Kidney capillary endothelial cell (primary cell): ENCODE measurements at regions not wholly inside any gene's neighbourhood (a gene's known extent, or its start where the extent isn't known, plus 50 kb on each side); places are given as distances from the start of the nearest gene placed in this dataset.

Source experiments
- DNase-seq: peaks from one replicate; pipeline ENCODE4 v3.0.0-alpha.2; 2018; ENCODE audit warnings: low spot score

GRCh38 chr18:67652288-67652687, 135.8 kb upstream of the DSEL start:
- DNase-seq: no peak

- DNase-seq: no peak
Measured at GRCh38 chr18:67651438-67651837, 134.9 kb upstream of the DSEL start.

DNA sequence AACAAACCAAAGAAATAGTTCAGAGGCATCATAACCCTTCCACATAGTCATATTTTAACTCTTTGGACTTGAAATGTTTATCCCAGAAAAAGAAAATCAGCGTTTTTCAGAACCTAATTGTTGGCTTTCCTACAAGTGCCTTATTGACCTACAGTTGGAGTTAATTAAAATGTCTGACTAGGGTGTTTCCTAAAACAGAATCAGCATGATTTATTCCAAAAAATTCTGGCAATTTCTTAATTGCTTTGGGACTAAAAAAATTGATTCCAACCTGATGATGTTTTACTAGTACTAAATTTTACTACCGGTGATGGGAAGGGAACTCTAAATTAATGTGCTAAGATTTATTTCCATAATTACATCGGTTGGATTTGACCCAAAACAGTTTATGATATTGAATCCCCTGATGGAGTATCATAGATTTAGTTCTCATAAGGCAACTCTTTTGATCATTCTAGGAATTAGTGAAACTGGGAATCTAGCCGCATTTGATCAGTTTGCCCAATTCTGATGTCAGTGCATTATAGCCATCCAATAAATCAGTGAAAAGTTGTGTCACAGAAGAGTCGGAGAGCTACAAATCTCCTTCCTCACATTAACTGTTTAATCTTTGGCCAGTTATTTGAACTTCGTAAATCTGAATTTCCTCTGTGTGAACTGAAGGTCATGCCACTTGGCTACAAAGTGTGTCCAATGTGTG, 134.3 kb upstream of the DSEL start:
- DNase-seq: no peak

GRCh38 chr18:67646890-67647289, 130.4 kb upstream of the DSEL start:
- DNase-seq: no peak

DNA sequence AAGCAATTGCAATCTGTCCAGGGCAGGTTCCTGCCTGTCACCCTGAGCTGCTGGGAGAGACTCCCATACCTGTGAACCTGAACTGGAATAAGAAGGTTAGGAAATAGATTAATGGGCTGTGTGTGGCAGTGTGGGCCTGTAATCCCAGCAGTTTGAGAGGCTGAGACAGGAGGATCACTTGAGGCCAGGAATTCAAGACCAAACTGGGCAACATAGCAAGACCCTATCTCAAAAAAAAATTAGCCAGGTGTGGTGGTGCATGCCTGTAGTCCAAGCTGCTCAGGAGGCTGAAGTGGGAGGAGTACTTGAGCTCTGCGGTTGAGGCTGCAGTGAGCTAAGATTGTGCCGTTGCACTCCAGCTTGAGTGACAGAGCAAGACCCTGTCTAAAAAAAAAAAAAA, 127.7 kb upstream of the DSEL start:
- no peak for DNase-seq

DNA sequence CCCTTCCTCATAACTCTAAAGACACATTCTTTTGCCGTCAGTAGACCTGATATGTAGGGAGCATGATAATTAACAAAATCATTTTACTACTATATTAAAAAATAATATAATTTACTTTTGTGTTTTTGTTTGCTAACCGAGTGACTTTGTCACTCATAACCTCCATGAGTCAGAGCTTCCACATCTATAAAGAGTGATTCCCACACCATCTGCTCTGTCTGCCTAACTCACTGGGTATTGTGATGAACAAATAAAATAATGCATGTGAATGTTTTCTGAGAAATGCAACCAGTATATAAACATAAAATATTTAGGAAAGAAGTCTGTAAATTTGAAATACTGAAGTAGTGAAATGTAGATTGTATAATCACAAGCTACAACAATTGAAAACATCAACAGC, 123.4 kb upstream of the DSEL start:
- no peak for DNase-seq

DNA sequence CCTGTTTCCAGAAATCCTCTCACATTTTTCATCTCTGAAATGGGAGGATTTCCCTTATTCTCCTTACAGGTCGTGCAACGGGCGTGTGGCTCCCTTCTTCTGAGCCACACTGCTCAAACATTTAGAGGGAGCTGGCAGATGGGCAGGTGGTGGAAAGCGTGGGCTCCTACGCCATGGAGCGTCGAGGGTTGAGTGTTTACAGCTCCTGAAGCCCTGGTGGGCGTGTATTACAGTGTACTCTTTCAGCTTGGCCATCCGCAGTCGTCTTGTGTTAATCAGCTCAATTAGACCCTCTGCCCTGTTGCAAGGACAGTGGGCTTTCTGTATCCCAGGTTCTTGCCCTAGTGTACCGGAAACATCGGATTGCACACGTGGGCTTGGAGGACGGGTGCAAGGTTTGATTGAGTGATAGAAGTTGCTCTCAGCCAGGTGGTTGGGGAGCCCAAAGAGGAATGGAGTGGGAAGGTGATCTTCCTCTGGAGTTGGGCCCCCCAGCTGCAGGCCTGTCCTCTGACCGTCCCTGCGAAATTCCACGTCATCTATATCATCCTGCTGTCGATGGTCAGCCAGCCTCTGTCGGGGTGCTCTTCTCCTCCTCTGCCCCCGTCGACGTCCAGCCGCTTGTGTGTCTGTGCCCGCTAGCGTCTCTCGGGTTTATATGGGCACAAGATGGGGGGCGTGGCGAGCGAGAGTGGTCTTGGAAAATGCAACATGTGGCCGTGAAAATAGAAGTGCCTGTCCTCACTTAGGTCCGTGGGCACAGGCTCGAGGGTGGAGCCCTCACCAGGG, 120.3 kb upstream of the DSEL start:
- DNase-seq: no peak

- DNase-seq: no peak
Measured at GRCh38 chr18:67634631-67635338, 118.3 kb upstream of the DSEL start.

DNA sequence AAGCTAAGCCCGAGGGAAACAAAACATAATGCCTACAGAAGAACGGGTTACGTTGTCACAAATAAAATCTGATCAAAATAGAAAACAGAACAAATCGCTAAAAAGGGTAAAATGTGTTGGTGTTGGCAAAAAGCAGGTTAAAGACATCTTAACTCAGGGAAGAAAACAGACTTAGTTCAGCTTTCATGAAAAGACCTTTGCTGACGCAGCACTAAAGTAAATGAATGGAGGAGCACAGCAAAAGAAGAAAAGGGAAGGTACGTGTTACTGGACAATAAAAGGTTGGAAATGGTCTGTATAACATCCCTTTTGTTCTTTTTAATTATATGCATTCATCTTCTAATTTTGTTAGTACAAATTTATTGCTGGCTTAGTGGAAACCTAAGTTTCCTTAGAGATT, 117.4 kb upstream of the DSEL start:
- no peak for DNase-seq

DNA sequence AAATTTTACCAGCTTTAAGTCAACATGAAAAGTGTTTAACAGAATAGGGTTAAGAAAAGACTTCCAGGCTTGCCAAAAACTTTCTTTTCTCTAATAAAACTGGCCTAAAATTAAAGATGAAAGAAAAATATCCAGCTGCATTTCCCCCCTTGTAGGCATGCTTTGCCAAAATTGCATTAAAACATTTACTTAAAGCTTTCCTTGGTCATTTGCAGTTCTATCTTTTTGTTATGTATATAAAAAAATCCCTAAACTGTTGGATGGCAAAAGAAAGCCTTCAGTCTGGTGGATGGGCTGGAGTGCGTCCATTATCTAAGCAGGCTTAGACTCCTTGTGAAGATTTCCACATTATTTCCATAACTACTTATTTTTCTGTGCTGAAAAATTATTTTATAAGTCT, 105.4 kb upstream of the DSEL start:
- DNase-seq: no peak

- no peak for DNase-seq
Measured at GRCh38 chr18:67621049-67621713, 104.7 kb upstream of the DSEL start.

- no peak for DNase-seq
Measured at GRCh38 chr18:67618061-67618460, 101.5 kb upstream of the DSEL start.

GRCh38 chr18:67615876-67616275, 99.4 kb upstream of the DSEL start:
- no peak for DNase-seq

- no peak for DNase-seq
Measured at GRCh38 chr18:67613731-67614130, 97.2 kb upstream of the DSEL start.

DNA sequence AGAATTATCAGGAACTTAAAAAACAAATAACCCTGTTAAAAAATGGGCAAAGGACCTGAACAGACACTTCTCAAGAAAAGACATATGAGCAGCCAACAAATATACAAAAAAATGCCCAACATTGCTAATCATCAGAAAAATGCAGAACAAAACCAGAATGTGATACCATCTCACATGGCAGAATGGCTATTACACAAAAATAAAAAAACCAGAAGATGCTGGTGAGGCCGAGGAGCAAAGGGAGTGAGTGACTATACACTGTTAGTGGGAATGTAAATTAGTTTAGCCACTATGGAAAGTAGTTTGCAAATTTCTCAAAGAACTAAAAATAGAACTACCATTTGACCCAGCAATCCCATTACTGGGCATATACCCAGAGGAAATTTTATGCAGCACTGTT, 95.8 kb upstream of the DSEL start:
- no peak for DNase-seq

- DNase-seq: no peak
Measured at GRCh38 chr18:67608615-67609273, 92.2 kb upstream of the DSEL start.

DNA sequence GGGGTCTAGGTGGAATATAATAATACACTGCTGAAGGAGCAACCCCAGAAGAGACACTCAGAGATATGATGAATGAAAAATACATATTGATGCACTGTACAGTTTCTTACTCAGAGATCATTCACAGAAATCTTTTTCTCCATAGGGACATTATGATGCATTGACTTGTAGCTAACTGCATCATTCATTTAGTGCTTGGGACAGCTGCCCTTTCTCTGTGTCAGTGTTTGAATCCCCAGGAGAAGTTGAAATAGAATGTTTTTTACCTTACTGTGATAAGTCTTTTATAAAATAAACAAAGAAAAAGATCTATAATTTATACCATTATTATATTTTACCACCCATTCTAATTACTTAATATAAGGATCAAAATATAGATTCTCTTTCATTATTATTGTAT, 91.7 kb upstream of the DSEL start:
- no peak for DNase-seq

DNA sequence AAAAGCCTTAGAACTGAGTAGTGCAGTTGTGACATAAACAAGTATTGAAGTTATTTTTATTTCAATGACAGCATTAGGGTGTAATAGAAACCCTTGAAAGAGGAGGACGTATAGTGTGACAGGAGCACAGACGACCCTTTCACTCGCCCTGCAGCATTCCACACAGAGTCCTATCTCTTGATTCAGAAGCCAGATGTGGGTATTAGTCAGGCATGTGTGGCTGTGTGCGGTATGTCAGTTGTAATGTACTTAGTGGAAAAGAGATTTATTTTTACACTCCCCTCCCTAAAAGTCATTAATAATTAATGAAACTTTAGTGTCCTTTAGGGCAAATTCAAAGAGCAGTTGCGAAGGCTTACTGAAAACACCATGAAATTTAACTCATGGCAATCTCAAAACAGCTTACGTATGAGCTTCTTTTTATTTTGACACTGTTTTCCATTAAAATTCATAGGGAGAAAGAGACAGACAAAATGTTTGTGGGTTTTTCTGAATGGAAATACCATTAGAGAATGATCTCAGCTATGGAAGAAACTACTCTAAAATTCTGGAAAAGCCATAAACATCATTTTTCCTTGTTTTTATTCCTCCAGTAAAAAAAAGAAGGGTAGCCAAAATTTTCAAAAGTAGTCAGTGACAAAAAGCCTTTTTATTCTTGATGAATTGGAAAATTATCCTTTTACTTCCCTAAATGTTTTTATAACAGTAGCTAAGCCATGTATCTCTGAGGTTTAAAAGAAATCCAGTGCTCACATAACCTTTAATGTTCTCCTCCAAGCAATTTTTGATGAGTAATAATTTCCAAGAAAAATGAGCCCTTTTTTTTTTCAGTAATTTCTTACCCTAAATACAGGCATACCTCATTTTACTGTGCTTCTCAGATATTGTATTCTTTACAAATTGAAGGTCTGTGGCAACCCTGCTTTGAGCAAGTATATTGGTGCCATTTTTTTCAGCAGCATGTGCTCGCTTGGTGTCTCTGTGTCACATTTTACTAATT, 84.0 kb upstream of the DSEL start:
- no peak for DNase-seq

DNA sequence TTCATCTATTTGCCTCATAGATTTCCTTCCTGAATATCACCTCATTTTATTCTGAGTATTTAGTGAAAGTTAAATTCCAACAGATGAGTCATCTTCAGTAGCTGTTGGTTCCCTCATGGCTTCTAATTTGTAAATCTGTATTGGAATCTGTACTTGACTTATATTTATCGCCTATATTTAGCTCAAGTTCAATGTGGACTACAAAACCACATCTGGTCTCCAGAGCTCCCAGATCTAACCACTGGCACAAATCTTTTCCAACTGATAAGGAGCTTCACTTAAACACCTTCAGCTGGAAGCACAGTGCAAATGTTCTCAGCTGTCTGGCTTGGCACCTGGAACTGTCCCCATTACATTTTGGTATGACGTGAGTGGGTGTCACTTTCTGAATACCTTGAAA, 82.8 kb upstream of the DSEL start:
- DNase-seq: no peak

GRCh38 chr18:67597759-67598158, 81.2 kb upstream of the DSEL start:
- DNase-seq: no peak

DNA sequence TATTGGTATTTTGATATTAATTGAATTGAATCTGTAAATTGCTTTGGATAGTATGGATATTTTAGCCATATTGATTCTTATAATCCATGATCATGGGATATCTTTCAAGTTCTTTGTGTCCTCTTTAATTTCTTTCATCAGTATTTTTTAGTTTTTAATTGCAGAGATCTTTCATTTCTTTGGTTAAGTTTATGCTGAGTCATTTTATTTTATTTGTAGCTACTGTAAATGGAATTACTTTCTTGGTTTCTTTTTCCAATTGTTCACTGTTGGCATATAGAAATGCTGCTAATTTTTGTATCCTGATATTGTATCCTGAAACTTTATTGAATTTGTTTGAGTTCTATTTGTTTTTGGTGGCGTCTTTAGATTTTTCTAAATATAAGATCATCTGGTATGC, 79.5 kb upstream of the DSEL start:
- no peak for DNase-seq
